ENCODE measurements at regions not wholly inside any gene's neighbourhood (a gene's known extent, or its start where the extent isn't known, plus 50 kb on each side); places are given as distances from the start of the nearest gene placed in this dataset.

DNA sequence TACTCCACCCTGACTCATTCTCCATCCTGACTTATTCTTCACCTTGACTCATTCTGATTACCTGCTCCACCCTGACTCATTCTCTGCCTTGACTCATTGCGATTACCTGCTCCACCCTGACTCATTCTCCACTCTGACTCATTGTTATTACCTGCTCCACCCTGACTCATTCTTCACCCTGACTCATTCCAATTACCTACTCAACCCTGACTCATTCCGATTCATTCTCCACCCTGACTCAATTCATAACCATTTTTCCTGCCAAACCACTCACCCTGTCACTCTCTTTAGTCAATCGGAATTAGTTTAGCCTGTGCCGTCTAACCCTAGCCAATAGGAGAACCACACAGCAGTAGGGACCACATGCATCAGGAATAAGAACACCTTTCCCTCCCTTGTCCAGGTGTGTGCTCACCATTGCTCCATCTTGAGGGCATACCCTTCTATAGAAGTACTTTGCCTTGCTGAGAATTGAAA lies 1227.4 kb upstream of the PCDH20 start:
- TF ChIP-seq, protein P1, sequence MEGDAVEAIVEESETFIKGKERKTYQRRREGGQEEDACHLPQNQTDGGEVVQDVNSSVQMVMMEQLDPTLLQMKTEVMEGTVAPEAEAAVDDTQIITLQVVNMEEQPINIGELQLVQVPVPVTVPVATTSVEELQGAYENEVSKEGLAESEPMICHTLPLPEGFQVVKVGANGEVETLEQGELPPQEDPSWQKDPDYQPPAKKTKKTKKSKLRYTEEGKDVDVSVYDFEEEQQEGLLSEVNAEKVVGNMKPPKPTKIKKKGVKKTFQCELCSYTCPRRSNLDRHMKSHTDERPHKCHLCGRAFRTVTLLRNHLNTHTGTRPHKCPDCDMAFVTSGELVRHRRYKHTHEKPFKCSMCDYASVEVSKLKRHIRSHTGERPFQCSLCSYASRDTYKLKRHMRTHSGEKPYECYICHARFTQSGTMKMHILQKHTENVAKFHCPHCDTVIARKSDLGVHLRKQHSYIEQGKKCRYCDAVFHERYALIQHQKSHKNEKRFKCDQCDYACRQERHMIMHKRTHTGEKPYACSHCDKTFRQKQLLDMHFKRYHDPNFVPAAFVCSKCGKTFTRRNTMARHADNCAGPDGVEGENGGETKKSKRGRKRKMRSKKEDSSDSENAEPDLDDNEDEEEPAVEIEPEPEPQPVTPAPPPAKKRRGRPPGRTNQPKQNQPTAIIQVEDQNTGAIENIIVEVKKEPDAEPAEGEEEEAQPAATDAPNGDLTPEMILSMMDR (IDR thresholded peaks at IDR 0.05; ENCODE audit: low read depth, low read length) = no peak
- TF ChIP-seq EZH2phosphoT487 (IDR thresholded peaks at IDR 0.05; ENCODE audit: low read depth) = no peak
